Fibroblast of lung (primary cell): ENCODE measurements at regions not wholly inside any gene's neighbourhood (a gene's known extent, or its start where the extent isn't known, plus 50 kb on each side); places are given as distances from the start of the nearest gene placed in this dataset.

Source experiments
- DNase-seq, 2 donors: peaks; one replicate each; pipeline versions ENCODE4 v3.0.0 to v3.0.0-alpha.2; 2010; ENCODE audit warnings: low read depth in 2 of 2
- H2AFZ ChIP-seq: 2 replicates; pipeline ENCODE4 v1.5.1; 2012; ENCODE audit warnings: low read length, control low read depth, inconsistent platforms
- H3K27ac ChIP-seq: 2 replicates; pipeline ENCODE4 v1.5.1; 2011; ENCODE audit warnings: low read length, control low read depth; ENCODE audit not compliant: insufficient read depth
- H3K27me3 ChIP-seq: 2 replicates; pipeline ENCODE4 v1.5.1; 2011; ENCODE audit warnings: mild to moderate bottlenecking, low read length; ENCODE audit not compliant: control insufficient read depth, insufficient read depth
- H3K36me3 ChIP-seq: 2 replicates; pipeline ENCODE4 v1.5.1; 2011; ENCODE audit warnings: low read length; ENCODE audit not compliant: control insufficient read depth, insufficient read depth
- H3K4me1 ChIP-seq: 2 replicates; pipeline ENCODE4 v1.5.1; 2011; ENCODE audit warnings: low read length; ENCODE audit not compliant: control insufficient read depth, insufficient read depth; ENCODE audit errors: extremely low read depth
- H3K4me2 ChIP-seq: 2 replicates; pipeline ENCODE4 v1.5.1; 2011; ENCODE audit warnings: low read length, control low read depth; ENCODE audit not compliant: insufficient read depth; ENCODE audit errors: extremely low read depth
- H3K4me3 ChIP-seq, 4 experiments: fragments of 200-600 bp in 1 of 4; sonication (generic) in 1 of 4; replicated peaks in 1 of 4; 2 replicates each; pipeline ENCODE4 v1.5.1; 2011 to 2016; ENCODE audit warnings: low read length in 4 of 4, low read depth in 3 of 4, mild to moderate bottlenecking in 3 of 4, control low read depth in 2 of 4, inconsistent platforms in 1 of 4, mixed read lengths in 1 of 4; ENCODE audit not compliant: insufficient read depth in 1 of 4; ENCODE audit errors: control extremely low read depth in 1 of 4
- H3K79me2 ChIP-seq: 2 replicates; pipeline ENCODE4 v1.5.1; 2012; ENCODE audit warnings: mild to moderate bottlenecking, low read length, inconsistent platforms; ENCODE audit not compliant: control insufficient read depth, insufficient read depth
- H3K9ac ChIP-seq: 2 replicates; pipeline ENCODE4 v1.5.1; 2011; ENCODE audit warnings: mild to moderate bottlenecking, low read length, control low read depth; ENCODE audit not compliant: insufficient read depth
- H3K9me3 ChIP-seq: 2 replicates; pipeline ENCODE4 v1.5.1; 2012; ENCODE audit warnings: low read depth, low read length; ENCODE audit not compliant: control insufficient read depth, insufficient read depth
- H4K20me1 ChIP-seq: 2 replicates; pipeline ENCODE4 v1.5.1; 2011; ENCODE audit warnings: low read length; ENCODE audit not compliant: control insufficient read depth, insufficient read depth; ENCODE audit errors: extremely low read depth
- EZH2 ChIP-seq: IDR thresholded peaks from 2 replicates; pipeline ENCODE4 v1.5.1; 2012; ENCODE audit warnings: low read length, control low read depth, mild to moderate bottlenecking; ENCODE audit errors: missing control alignments
- TF ChIP-seq, protein P1 (sequence below), 2 donors: IDR thresholded peaks in 1 of 2; conservative IDR thresholded peaks in 1 of 2; 1 replicate in 1 of 2; 2 replicates in 1 of 2; pipeline ENCODE4 v1.5.1; 2011 to 2012; ENCODE audit warnings: low read length in 2 of 2, control low read depth in 1 of 2, inconsistent platforms in 1 of 2, low read depth in 1 of 2, mild to moderate bottlenecking in 1 of 2

- Histone ChIP-seq H3K27me3 (no peaks in the 10 kb centered on the region), H3K4me3 (no peak overlapping the region), H3K9me3 (no peaks in the 10 kb centered on the region), H3K9ac (no peak overlapping the region), H2AFZ (no peak overlapping the region), H3K4me2 (no peak overlapping the region), H3K36me3 (no peaks in the 10 kb centered on the region), H3K79me2 (no peaks in the 10 kb centered on the region), H3K27ac (no peak overlapping the region), H4K20me1 (no peaks in the 10 kb centered on the region), H3K4me1 (no peaks in the 10 kb centered on the region)
- no peak for DNase-seq
- TF ChIP-seq, protein P1, sequence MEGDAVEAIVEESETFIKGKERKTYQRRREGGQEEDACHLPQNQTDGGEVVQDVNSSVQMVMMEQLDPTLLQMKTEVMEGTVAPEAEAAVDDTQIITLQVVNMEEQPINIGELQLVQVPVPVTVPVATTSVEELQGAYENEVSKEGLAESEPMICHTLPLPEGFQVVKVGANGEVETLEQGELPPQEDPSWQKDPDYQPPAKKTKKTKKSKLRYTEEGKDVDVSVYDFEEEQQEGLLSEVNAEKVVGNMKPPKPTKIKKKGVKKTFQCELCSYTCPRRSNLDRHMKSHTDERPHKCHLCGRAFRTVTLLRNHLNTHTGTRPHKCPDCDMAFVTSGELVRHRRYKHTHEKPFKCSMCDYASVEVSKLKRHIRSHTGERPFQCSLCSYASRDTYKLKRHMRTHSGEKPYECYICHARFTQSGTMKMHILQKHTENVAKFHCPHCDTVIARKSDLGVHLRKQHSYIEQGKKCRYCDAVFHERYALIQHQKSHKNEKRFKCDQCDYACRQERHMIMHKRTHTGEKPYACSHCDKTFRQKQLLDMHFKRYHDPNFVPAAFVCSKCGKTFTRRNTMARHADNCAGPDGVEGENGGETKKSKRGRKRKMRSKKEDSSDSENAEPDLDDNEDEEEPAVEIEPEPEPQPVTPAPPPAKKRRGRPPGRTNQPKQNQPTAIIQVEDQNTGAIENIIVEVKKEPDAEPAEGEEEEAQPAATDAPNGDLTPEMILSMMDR (conservative IDR thresholded peaks at IDR 0.05 in 1 of 2, IDR thresholded peaks at IDR 0.05 in 1 of 2; ENCODE audit: low read depth in 1 of 2, low read length in 2 of 2): no peak
Observed at GRCh38 chr20:11080010-11080409, 406.2 kb upstream of the JAG1 start.

DNA sequence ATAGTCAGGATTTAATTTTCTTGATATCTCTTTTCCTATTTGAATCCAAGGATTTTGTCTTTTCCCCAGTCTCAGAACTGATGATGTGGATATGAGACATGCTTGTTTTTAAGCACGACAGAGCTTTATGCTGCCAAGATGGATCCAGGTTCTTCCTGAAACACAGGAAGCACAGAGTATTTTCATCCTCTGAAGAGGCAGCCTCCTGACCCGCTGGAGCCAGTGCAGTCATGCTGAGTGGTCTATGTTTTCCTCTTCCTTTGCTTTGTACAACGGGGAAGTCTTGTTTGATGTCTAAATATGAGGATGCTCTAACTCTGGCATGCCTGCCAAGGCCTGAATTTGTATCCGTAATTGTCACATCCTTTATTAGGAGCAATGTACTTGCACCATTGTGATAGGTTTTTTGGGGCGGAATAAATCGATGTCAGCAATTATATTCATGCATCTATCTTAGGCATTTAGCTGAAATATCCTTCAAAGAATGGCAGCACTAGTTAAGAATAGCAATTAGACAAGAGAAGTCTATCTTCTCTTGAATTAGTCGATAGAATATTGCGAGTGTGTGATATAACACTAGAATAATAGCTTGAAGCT is 407.1 kb upstream of the JAG1 start:
- no peak for DNase-seq
- no peak for TF ChIP-seq EZH2
- TF ChIP-seq, protein P1 (conservative IDR thresholded peaks at IDR 0.05 in 1 of 2, IDR thresholded peaks at IDR 0.05 in 1 of 2; ENCODE audit: low read depth in 1 of 2, low read length in 2 of 2): no peak
- no peaks in the 10 kb centered on the region for H3K27me3 ChIP-seq
- H3K27ac ChIP-seq: no peak overlapping the region
- H3K4me3 ChIP-seq: no peak overlapping the region
- H3K9ac ChIP-seq: no peak overlapping the region
- H3K36me3 ChIP-seq: no peaks in the 10 kb centered on the region
- no peak overlapping the region for H3K4me2 ChIP-seq
- no peaks in the 10 kb centered on the region for H3K9me3 ChIP-seq
- H3K79me2 ChIP-seq: no peaks in the 10 kb centered on the region
- H2AFZ ChIP-seq: no peak overlapping the region
- no peaks in the 10 kb centered on the region for H3K4me1 ChIP-seq
- no peaks in the 10 kb centered on the region for H4K20me1 ChIP-seq

- Histone ChIP-seq H3K4me3 (no peak overlapping the region), H4K20me1 (no peaks in the 10 kb centered on the region), H3K27ac (no peak overlapping the region), H3K79me2 (no peaks in the 10 kb centered on the region), H3K9me3 (no peaks in the 10 kb centered on the region), H3K4me1 (no peaks in the 10 kb centered on the region), H3K27me3 (no peaks in the 10 kb centered on the region), H3K36me3 (no peaks in the 10 kb centered on the region), H3K4me2 (no peak overlapping the region), H2AFZ (no peak overlapping the region), H3K9ac (no peak overlapping the region)
- no peak for DNase-seq
- TF ChIP-seq, protein P1 (conservative IDR thresholded peaks at IDR 0.05 in 1 of 2, IDR thresholded peaks at IDR 0.05 in 1 of 2; ENCODE audit: low read depth in 1 of 2, low read length in 2 of 2): no peak
- TF ChIP-seq EZH2: no peak
Observed at GRCh38 chr20:11083841-11084240, 410.0 kb upstream of the JAG1 start.
